Keratinocyte (primary cell): ENCODE measurements at regions not wholly inside any gene's neighbourhood (a gene's known extent, or its start where the extent isn't known, plus 50 kb on each side); places are given as distances from the start of the nearest gene placed in this dataset.
A peak's percentile ranks its signal among the peaks of the same experiment; 100 is the strongest.

Experiments used
- DNase-seq: peaks from one replicate; pipeline ENCODE4 v3.0.0-alpha.2; 2011; ENCODE audit warnings: low read depth, missing footprints, low spot score
- FAIRE-seq: peaks from 2 replicates; lab custom pipeline; 2011; peaks lifted over from hg19 to GRCh38; lab: Jason Lieb, UNC
- H2AFZ ChIP-seq: 2 replicates; pipeline ENCODE4 v1.6.0; 2012; ENCODE audit warnings: low read length, control low read depth, inconsistent platforms; ENCODE audit not compliant: control insufficient read depth
- H3K27ac ChIP-seq: 2 replicates; pipeline ENCODE4 v1.5.1; 2011; ENCODE audit warnings: low read length; ENCODE audit not compliant: control insufficient read depth, insufficient read depth
- H3K27me3 ChIP-seq: 3 replicates; pipeline ENCODE4 v1.6.0; 2011; ENCODE audit warnings: low read length; ENCODE audit not compliant: control insufficient read depth, insufficient read depth; ENCODE audit errors: extremely low read depth
- H3K36me3 ChIP-seq, 2 experiments: 2 replicates in 1 of 2; 3 replicates in 1 of 2; pipeline ENCODE4 v1.5.1; 2011; ENCODE audit warnings: low read length in 2 of 2, mild to moderate bottlenecking in 1 of 2; ENCODE audit not compliant: control insufficient read depth in 2 of 2, insufficient read depth in 2 of 2; ENCODE audit errors: extremely low read depth in 1 of 2
- H3K4me1 ChIP-seq: 3 replicates; pipeline ENCODE4 v1.5.1; 2011; ENCODE audit warnings: low read length; ENCODE audit not compliant: control insufficient read depth, insufficient read depth; ENCODE audit errors: extremely low read depth
- H3K4me2 ChIP-seq: 3 replicates; pipeline ENCODE4 v1.6.0; 2011; ENCODE audit warnings: low read depth, low read length; ENCODE audit not compliant: control insufficient read depth, insufficient read depth; ENCODE audit errors: extremely low read depth
- H3K4me3 ChIP-seq, 3 experiments: fragments of 200-600 bp in 1 of 3; sonication (generic) in 1 of 3; 2 replicates in 2 of 3; 3 replicates in 1 of 3; pipeline ENCODE4 v1.5.1; 2011 to 2016; ENCODE audit warnings: low read length in 3 of 3, mild to moderate bottlenecking in 3 of 3, control low read depth in 2 of 3, inconsistent platforms in 1 of 3, low read depth in 1 of 3, mixed read lengths in 1 of 3, mixed run types in 1 of 3, moderate library complexity in 1 of 3; ENCODE audit not compliant: control insufficient read depth in 2 of 3, insufficient read depth in 2 of 3; ENCODE audit errors: extremely low read depth in 1 of 3
- H3K79me2 ChIP-seq: 2 replicates; pipeline ENCODE4 v1.6.0; 2012; ENCODE audit warnings: low read length; ENCODE audit not compliant: control insufficient read depth, insufficient read depth
- H3K9ac ChIP-seq: 3 replicates; pipeline ENCODE4 v1.6.0; 2011; ENCODE audit warnings: low read length; ENCODE audit not compliant: control insufficient read depth, insufficient read depth; ENCODE audit errors: extremely low read depth
- H3K9me1 ChIP-seq: 3 replicates; pipeline ENCODE4 v1.6.0; 2011; ENCODE audit warnings: low read length; ENCODE audit not compliant: control insufficient read depth, insufficient read depth; ENCODE audit errors: extremely low read depth
- H3K9me3 ChIP-seq: 2 replicates; pipeline ENCODE4 v1.5.1; 2012; ENCODE audit warnings: low read depth, low read length; ENCODE audit not compliant: control insufficient read depth
- H4K20me1 ChIP-seq: 3 replicates; pipeline ENCODE4 v1.6.0; 2011; ENCODE audit warnings: low read length; ENCODE audit not compliant: control insufficient read depth, insufficient read depth; ENCODE audit errors: extremely low read depth
- EZH2 ChIP-seq: IDR thresholded peaks from one replicate; pipeline ENCODE4 v1.6.1; 2012; ENCODE audit warnings: inconsistent platforms, mild to moderate bottlenecking, low read length, moderate library complexity
- dilution Hi-C: fragments of 300-500 bp; cut with MboI; formaldehyde crosslinking; loops from one replicate; pipeline ENCODE4 v1.7.0; 2020; ENCODE audit warnings: low sequenced_read_pairs; ENCODE audit not compliant: extremely low pct_ligation_motif_present
- TF ChIP-seq, protein P1 (sequence below), 3 experiments: IDR thresholded peaks in 1 of 3; conservative IDR thresholded peaks in 1 of 3; optimal IDR thresholded peaks in 1 of 3; 2 replicates in 2 of 3; 3 replicates in 1 of 3; pipeline versions ENCODE3 to v1.5.1; 2011; ENCODE audit warnings: low read length in 3 of 3, mild to moderate bottlenecking in 3 of 3, moderate library complexity in 2 of 3, control low read depth in 1 of 3, inconsistent platforms in 1 of 3; ENCODE audit not compliant: insufficient read depth in 2 of 3; ENCODE audit errors: extremely low read depth in 1 of 3

GRCh38 chr2:147577323-147577997 is 267.4 kb upstream of the ACVR2A start:
- Histone ChIP-seq H4K20me1 (no peaks in the 10 kb centered on the region), H3K4me1 (peaks cover 4% of the 10 kb centered on the region), H3K27ac (no peak overlapping the region), H3K9me3 (no peaks in the 10 kb centered on the region), H3K27me3 (no peaks in the 10 kb centered on the region), H3K36me3 (no peaks in the 10 kb centered on the region), H3K79me2 (no peaks in the 10 kb centered on the region), H3K9me1 (no peaks in the 10 kb centered on the region), H3K4me3 (no peak overlapping the region), H3K9ac (no peak overlapping the region), H2AFZ (no peak overlapping the region), H3K4me2 (no peak overlapping the region)
- dilution Hi-C loops: no loop called here
- DNase-seq (no peak), FAIRE-seq (no peak)
- TF ChIP-seq EZH2: no peak
- TF ChIP-seq, protein P1, sequence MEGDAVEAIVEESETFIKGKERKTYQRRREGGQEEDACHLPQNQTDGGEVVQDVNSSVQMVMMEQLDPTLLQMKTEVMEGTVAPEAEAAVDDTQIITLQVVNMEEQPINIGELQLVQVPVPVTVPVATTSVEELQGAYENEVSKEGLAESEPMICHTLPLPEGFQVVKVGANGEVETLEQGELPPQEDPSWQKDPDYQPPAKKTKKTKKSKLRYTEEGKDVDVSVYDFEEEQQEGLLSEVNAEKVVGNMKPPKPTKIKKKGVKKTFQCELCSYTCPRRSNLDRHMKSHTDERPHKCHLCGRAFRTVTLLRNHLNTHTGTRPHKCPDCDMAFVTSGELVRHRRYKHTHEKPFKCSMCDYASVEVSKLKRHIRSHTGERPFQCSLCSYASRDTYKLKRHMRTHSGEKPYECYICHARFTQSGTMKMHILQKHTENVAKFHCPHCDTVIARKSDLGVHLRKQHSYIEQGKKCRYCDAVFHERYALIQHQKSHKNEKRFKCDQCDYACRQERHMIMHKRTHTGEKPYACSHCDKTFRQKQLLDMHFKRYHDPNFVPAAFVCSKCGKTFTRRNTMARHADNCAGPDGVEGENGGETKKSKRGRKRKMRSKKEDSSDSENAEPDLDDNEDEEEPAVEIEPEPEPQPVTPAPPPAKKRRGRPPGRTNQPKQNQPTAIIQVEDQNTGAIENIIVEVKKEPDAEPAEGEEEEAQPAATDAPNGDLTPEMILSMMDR (optimal IDR thresholded peaks at IDR 0.05 in 1 of 3, IDR thresholded peaks at IDR 0.05 in 1 of 3, conservative IDR thresholded peaks at IDR 0.05 in 1 of 3; ENCODE audit: extremely low read depth in 1 of 3, insufficient read depth in 2 of 3, low read length in 3 of 3): no peak

DNA sequence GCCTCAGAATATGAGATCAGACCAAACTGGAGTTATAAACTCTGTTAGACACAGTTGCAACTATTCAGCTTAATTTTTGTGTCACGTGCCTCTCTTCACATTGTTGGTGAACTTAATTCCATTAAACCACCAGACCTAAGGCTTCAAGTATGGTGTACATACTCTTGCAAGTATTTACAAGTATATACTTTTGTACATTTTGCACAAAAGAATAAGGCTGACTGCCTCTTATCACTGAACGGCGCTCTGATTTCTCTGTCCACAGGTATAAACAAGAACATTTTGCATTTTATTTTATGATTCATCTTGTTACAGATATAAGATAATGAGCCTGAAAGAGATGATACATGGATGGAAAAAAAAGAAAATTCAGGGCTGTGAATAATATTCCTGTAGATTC is 269.7 kb upstream of the ACVR2A start:
- Histone ChIP-seq H2AFZ (peak overlapping the region; percentile 8), H3K4me3 (no peak overlapping the region), H3K9me1 (no peaks in the 10 kb centered on the region), H3K79me2 (no peaks in the 10 kb centered on the region), H3K36me3 (no peaks in the 10 kb centered on the region), H3K27ac (no peak overlapping the region), H3K4me1 (peaks cover 4% of the 10 kb centered on the region), H4K20me1 (no peaks in the 10 kb centered on the region), H3K9me3 (no peaks in the 10 kb centered on the region), H3K4me2 (no peak overlapping the region), H3K9ac (no peak overlapping the region), H3K27me3 (no peaks in the 10 kb centered on the region)
- TF ChIP-seq, protein P1 (optimal IDR thresholded peaks at IDR 0.05 in 1 of 3, IDR thresholded peaks at IDR 0.05 in 1 of 3, conservative IDR thresholded peaks at IDR 0.05 in 1 of 3; ENCODE audit: extremely low read depth in 1 of 3, insufficient read depth in 2 of 3, low read length in 3 of 3): no peak
- TF ChIP-seq EZH2: no peak
- dilution Hi-C loops: no loop called here
- no peak for FAIRE-seq
- DNase-seq: no peak
